Effector CD8-positive, alpha-beta T cell (primary cell): ENCODE measurements at regions not wholly inside any gene's neighbourhood (a gene's known extent, or its start where the extent isn't known, plus 50 kb on each side); places are given as distances from the start of the nearest gene placed in this dataset.
"Not testable (repeated sequence)": the region's sequence is repeated elsewhere in the genome, so short reads cannot be mapped to it uniquely, and the experiment has no call there.

ENCODE experiments used
- DNase-seq: peaks from one replicate; lab custom pipeline; 2025; lab: John Stamatoyannopoulos, UW

DNA sequence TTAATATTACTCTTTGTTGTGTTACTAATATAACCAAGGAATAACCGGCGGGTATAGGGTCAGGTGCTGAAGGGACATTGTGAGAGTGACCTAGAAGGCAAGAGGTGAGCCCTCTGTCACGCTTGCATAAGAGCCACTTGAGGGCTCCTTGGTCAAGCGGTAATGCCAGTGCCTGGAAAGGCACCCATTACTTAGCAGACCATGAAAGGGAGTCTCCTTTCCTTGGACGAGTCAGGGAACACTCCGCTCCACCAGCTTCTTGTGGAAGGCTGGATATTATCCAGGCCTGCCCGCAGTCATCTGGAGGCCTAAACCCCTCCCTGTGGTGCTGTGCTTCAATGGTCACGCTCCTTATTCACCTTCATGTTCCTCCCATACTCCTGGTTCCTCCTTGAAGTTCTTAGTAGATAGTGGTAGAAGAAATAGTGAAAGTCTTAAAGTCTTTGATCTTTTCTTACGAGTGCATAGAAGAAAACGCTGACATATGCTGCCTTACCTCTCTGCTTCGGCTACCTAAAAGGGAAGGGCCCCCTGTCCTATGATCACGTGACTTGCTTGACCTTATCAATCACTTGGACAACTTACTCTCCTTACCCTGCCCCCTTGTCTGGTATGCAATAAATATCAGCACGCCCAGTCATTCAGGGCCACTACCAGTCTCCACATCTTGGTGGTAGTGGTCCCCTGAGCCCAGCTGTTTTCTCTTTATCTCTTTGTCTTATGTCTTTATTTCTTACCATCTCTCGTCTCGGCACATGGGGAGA lies 59.6 kb upstream of the DMRTB1 start:
- not testable (repeated sequence) for DNase-seq

DNA sequence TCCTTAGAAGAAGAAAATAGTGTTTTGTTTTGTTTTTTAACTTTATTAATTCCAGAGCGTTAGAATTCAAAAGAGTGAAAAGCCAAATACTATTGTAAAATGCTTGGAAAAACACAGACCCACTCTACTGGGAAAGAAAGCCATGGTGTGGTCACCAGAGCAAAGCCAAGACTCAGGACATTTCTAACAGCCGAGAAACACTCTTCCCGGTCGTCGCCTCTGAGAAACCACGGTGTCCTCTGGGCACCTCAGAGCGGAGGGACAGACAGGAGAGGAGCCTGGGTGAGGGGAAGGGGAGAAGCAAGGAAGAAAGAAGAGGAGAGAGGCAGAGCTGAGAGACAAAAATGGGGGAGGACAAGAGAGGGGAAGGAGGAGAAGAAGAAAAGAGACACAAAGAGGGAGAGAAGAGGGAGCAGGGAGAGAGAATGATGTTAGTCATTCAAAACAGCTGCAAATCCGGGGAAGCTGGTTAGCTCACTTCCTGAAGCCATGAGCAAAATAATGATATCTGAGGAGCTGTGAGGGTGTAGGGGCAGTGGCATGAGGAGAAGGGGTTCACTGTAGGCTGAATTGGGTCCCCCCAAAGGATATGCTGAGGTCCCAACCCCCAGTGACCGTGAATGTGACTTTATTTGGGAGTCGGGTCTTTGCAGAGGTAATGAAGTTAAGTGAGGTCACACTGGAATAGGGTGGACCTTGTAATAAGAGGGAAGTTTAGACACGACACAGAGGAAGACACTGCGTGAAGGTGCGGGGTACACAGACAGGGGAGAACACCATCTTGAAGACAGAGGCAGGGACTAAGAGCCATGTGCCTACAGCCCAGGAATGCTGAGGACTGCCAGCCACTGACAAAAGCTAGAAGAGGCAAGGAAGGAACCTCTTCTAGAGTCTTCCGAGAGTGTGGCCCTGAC lies 58.2 kb upstream of the DMRTB1 start:
- DNase-seq, result no peak

DNA sequence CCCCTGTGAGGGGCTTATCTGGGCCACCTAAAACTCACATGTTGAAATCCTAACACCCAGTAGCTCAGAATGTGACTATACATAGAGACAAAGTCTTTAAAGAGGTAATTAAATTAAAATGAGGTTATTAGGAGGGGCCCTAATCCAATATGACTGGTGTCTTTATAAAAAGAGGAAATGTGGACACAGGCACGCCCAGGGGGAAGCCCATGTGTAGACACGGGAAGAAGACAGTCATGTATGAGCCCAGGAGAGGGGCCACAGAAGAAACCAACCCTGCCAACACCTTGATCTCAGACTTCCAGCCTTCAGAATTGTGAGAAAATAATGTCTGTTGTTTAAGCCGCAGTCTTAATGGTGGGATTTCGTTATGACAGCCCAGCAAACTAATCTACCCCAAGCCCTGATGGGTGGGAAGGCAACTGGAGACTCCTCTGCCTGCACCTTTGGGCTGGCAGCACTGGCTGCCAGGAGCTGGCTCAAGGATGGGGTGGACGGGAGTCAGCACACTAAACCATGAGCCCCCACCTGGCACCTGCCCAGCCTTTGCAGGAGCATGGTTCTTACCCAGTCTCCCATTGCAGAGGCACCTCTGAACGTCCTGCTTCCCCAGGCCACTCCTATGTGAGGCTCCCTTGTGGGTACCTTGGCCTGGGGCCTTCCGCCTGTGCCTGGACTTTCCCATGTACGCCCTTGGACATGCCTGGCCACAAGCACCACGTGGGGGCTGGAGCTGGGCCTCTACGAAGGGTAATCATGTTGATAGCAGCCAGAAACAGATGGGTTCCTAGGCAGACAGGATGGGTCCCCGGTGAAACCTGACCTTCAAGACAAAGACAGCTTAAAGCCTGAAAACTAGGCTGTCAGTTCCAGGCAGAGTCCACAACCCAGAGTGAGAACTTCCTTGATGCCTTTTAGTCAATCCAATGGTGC lies 57.1 kb upstream of the DMRTB1 start:
- no peak for DNase-seq

DNA sequence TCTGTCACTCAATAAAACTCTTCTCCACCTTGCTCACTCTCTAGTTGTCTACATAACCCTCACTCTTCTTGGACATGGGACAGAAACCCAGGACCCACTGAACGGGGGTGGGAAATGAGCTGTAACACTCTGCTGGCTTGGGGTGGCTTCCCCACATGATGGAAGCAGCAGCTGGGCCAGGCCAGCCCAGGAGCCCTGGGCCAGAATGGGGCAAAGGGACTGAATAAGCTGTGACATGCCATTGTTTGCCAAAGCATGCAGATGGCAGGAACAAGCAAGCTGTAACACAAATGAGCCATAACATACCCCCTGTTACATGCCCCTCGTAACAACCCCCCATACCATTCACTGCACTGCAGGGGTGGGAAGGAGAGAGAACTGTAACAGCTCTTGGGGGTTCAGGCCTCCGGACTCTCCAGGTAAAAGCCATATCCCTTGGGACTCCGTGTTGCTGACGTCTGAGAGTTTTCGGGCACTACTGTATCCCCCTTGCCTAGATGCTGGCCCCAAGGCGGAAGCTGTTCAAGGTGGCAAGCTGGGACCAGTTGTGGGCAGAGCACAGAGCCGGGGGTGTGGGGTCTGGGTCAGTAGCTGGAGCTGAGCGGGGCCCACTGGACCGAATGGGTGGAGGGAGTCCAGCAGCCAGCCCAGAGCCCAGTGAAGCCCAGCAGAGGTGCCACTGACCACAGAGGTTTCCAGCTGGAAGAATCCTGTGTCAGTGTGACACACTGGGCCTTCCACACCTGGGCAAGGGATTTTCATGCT lies 56.1 kb upstream of the DMRTB1 start:
- no peak for DNase-seq

DNA sequence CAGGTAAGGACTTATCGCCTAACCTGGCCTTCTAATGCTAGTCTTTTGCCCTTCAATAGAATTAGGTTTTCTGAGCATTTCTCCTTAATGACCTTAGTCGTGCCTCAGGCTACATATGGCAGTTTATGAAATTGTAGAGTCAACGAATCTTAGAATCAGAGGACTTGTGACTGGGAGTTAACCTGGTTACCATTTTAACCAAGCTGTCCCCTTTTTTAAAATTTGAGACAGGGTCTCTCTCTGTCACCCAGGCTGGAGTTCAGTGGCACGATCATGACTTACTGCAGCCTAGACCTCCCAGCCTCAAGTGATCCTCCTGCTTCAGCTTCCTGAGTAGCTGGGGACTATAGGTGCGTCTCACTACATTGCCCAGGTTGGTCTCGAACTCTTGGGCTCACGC lies 53.5 kb upstream of the DMRTB1 start:
- DNase-seq, result no peak

DNA sequence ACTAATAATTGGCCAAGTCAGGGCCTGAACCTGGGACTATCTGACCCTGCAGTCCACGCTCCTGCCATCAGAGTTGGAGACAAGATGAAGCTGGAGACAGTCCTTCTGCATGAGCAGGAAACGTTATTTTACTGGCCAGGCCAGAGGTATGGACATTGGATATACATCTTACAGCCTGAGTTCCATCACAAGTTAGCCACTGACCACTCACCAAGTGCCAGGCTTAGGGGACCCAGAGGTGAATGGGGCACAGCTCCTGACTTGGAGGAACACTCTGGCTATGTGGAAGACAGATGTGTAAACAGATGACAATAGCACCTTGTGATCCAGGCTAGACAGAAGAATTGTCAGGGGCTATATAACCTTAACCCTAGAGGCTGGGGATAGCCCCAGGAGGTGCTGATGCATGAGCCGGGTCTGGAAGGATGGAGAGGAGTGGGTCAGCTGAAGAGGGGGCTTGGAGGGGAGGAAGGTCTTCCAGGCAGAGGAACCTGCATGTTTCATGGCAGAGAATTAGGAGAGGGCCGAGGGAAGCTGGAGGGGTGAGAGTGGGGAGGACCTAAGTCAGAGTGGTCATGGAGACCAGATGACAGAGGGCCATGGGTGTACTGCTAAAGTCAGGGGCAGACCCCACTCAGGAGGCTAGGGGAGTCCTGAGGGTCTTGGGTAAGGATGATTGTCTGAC lies 52.5 kb upstream of the DMRTB1 start:
- no peak for DNase-seq

DNA sequence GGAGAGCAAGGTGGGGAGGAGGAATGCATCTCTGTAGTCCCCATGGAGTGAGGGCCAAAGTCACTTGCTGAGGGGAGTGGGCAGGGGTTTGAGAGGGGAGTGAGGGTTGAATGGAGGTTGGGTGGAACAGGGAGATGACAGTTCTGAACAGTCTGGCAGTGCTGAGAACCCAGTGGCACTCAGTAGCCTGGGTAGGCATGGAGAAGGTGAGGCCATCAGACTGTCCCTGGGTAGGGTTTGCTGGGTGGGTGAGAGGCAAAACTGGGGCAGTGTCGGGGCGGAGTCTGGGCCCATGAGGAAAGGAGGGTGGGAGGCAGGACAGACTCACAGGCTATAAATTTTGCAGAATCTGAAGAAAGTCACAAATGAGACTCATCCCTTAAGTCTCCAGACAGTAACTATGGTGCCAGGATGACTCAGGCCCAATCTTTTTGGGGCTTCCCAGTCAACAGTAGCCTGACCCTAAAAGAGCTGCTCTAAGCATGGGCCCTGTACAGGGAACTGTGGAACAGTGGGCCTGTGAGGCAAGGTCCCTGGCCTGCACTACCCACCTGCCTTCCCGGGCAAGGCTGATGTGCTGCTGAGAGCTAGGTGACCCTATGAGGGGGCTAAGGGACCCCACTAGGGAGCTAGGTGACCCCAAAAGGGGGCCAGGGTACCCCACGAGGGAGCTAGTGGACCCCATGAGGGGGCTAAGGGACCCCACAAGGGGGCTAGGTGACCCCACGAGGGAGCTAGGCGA lies 51.0 kb upstream of the DMRTB1 start:
- DNase-seq, result no peak

DNA sequence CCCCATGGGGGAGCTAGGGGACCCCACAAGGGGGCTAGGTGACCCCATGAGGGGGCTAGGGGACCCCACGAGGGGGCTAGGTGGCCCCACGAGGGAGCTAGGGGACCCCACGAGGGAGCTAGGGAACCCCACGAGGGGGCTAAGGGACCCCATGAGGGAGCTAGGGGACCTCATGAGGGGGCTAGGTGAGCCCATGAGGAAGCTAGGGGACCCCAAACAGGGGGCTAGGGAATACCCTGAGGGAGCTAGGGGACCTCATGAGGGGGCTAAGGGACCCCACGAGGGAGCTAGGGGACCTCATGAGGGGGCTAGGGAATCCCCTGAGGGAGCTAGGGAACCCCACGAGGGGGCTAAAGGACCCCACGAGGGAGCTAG lies 50.5 kb upstream of the DMRTB1 start:
- DNase-seq, result no peak

DNA sequence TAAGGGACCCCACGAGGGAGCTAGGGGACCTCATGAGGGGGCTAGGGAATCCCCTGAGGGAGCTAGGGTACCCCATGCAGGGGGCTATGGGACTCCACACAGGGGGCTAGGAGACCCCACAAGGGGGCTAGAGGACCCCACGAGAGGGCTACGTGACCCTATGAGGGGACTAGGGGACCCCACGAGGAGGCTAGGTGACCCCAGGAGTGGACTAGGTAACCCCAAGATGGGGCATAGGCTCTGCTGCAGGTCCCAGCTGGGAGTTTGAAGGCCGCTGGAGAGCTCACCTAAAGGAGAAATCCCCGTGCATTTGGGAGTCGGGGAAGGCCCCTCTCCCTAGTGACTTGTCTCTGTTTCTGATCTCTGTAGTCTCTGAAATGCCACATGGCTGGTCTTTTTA lies 50.0 kb upstream of the DMRTB1 start:
- DNase-seq, result no peak
